ENCODE measurements at regions not wholly inside any gene's neighbourhood (a gene's known extent, or its start where the extent isn't known, plus 50 kb on each side); places are given as distances from the start of the nearest gene placed in this dataset.

DNA sequence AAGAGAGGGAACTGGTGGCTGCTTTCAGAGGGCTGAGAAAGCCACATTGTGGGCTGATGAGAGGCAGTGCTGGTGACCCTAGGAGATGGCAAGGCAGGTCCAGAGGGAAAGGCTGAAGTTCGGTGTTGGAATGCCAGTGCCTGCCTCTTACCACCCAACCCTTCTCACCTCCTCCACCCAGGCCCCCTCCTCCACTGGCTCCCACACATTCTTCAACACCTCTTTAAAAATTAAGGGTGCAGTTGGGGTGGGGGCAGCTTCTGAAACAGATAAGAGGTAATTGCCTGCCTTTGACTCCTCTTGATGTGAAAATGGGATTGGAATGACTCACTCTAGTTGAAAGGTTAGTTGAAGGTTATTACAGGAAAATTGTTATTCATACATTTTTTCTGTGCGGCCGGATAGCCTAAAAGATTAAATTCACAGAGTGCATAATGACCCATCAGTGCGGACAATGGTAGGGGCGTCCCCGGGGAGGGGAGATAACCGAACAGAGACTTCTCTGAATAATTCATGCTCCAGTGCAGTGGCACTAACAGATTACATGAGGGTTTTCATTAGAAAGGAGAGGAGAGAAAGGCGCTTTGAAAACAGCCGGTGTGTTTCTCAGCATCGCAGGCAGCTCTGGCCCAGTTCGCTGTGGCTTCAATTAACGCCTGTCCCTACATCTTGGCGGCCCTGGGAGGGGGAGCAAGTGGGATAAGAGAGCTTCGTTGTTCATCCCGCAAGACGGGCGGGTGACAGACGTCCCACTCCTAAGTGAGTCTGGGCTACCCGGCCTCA, 212.4 kb downstream of the TLE3 start:
- H3K27ac ChIP-seq, result no peak overlapping the region
- no peak for DNase-seq (ENCODE audit: low spot score)
- TF ChIP-seq, protein P1, sequence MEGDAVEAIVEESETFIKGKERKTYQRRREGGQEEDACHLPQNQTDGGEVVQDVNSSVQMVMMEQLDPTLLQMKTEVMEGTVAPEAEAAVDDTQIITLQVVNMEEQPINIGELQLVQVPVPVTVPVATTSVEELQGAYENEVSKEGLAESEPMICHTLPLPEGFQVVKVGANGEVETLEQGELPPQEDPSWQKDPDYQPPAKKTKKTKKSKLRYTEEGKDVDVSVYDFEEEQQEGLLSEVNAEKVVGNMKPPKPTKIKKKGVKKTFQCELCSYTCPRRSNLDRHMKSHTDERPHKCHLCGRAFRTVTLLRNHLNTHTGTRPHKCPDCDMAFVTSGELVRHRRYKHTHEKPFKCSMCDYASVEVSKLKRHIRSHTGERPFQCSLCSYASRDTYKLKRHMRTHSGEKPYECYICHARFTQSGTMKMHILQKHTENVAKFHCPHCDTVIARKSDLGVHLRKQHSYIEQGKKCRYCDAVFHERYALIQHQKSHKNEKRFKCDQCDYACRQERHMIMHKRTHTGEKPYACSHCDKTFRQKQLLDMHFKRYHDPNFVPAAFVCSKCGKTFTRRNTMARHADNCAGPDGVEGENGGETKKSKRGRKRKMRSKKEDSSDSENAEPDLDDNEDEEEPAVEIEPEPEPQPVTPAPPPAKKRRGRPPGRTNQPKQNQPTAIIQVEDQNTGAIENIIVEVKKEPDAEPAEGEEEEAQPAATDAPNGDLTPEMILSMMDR (IDR thresholded peaks at IDR 0.05), result no peak
- no peak overlapping the region for H3K4me3 ChIP-seq

DNA sequence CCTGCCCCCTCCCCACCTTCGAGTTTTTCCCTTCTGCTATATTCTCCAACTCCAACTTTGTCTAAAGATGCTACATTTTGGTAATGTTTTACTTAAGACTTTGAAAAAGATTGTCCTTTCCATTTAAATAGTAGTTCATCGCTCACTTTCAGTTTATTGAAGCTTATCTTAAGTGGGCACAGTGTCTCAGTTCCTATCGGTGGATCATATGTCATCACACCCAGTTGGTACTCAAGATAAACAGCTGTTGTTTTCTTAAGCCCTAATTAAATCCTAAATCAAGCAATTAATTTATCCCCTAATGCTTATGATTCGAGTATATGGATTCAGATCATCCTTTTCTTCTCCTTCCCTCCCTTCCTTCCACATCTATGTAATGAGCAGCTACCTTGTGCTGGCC, 210.7 kb downstream of the TLE3 start:
- Histone ChIP-seq H3K27ac (no peak overlapping the region), H3K4me3 (no peak overlapping the region)
- TF ChIP-seq, protein P1 (IDR thresholded peaks at IDR 0.05), result no peak
- DNase-seq (ENCODE audit: low spot score), result no peak

DNA sequence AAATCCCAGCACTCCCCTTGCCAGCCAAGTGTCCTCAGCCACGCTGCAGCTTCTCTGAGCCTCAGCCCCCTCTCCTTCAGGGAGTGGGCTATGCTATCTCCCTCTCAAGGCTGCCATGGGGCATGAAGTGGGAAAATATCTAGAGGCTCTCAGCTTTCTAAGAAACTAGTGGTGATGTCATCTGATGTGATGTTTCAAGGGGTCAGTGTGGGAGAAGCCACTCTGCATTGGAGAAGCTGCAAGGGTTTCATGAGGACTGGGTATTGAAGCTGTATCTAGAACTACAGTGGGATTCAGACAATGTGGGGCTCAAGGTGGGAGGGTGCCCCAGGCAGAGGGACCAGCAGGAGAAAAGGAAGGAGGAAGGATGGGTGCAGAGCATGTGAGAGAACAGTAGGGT, 210.2 kb downstream of the TLE3 start:
- DNase-seq (ENCODE audit: low spot score), result no peak
- no peak overlapping the region for H3K27ac ChIP-seq
- TF ChIP-seq, protein P1 (IDR thresholded peaks at IDR 0.05), result no peak
- no peak overlapping the region for H3K4me3 ChIP-seq

DNA sequence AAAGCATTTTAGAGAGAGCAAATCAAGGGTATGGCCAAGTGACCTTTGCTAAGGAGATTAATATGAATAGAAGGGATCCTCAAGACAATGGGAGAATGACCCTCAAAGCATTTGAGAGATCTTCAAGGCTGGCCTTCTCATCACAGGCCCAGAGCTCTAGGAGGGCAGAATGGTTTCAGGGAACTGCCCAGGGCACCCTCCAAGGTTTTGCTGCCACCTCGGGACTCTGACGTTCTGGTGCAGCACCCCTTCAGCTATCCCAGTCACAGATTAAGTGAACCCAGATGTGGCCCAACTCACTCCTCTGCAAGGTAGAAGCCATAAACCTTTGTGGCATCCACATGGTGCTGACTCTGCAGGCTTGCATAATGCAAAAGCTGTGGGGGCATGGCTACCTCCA, 209.3 kb downstream of the TLE3 start:
- no peak overlapping the region for H3K27ac ChIP-seq
- DNase-seq (ENCODE audit: low spot score), result no peak
- no peak overlapping the region for H3K4me3 ChIP-seq
- TF ChIP-seq, protein P1 (IDR thresholded peaks at IDR 0.05), result no peak

DNA sequence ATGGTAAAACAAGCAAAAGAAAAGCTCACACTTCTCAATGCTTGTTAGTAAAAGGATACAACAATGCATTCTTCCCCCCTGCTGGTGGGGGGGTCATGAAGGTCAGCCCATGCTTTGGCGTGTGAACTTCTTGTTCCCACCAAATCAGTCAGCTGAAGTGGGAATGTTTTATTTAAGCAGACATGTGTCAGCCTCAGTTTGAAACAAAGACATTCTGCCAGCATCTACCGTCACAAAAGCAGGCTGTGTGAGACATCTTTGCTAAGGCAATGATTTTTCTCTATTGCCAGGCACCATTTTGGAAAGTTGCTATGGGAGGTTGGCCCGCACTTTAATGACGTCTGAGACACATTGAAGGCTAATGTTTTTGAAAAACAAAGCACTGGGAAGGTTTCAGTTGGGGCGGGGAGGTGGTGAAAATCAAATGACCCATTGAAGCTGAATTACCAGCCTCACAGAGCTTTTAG, 206.6 kb downstream of the TLE3 start:
- TF ChIP-seq, protein P1 (IDR thresholded peaks at IDR 0.05), result no peak
- Histone ChIP-seq H3K4me3 (no peak overlapping the region), H3K27ac (no peak overlapping the region)
- no peak for DNase-seq (ENCODE audit: low spot score)

DNA sequence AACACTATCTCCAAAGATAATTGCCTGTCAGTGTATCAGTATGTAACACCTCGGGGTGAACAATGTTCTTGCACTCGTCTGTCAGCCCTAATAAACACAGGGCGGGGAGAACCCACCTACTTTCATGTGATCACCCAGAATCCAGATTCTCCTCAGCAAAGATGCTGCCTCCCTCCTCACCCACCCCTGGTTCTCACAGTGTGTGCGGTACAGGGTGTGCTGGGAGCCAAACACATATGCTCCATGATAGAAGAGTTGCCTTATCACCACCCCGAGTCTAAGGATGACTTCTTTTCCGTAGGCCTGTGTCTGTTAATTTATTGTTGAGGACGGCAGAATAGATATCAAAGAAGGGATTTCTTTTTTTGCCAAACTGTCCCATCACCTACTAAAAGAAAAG, 206.1 kb downstream of the TLE3 start:
- no peak overlapping the region for H3K4me3 ChIP-seq
- TF ChIP-seq, protein P1 (IDR thresholded peaks at IDR 0.05), result no peak
- DNase-seq (ENCODE audit: low spot score), result no peak
- H3K27ac ChIP-seq, result no peak overlapping the region

DNA sequence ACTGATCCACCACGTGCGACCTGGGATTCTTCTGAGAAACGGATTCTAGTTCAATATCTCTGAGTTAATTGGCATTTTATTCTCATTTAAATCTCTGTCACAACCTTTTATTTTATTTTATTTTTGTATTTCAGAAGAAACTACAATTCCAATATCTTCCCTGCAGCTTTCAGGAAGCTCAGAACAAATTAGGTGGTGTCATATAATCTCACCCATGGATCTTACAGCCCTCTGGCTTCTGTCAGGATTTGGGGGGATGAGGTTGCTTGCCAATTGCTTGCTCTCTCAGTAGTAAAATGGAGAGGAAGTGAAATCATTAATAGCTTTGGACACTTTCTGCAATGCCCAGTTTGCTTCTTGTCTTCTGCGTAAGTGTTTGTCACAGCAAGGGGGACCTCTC, 205.4 kb downstream of the TLE3 start:
- TF ChIP-seq, protein P1 (IDR thresholded peaks at IDR 0.05), result no peak
- Histone ChIP-seq H3K27ac (no peak overlapping the region), H3K4me3 (no peak overlapping the region)
- no peak for DNase-seq (ENCODE audit: low spot score)
